Naive thymus-derived CD8-positive, alpha-beta T cell (primary cell): ENCODE measurements at regions not wholly inside any gene's neighbourhood (a gene's known extent, or its start where the extent isn't known, plus 50 kb on each side); places are given as distances from the start of the nearest gene placed in this dataset.

ENCODE experiments used
- ATAC-seq, 2 donors: fragments of 150-1000 bp; cut with Tn5 transposase in 1 of 2; sonication (Bioruptor Pico), chemical (Tn5 transposase) in 1 of 2; 1 replicate in 1 of 2; 2 replicates in 1 of 2; pipeline ENCODE4 v1.10.0; 2021; ENCODE audit warnings: mild to moderate bottlenecking in 2 of 2, moderate library complexity in 2 of 2
- POLR2A ChIA-PET: fragments of 350-600 bp; sonication (Branson Sonifier 250); formaldehyde crosslinking; loops from one replicate; lab custom pipeline; 2021; ENCODE audit warnings: antibody characterized with exemption; lab: Charles Lee
- DNase-seq, 10 donors: peaks; one replicate each; pipeline versions ENCODE4 v3.0.0 to v3.0.0-alpha.2; 2020 to 2022
- H3K27ac Mint-ChIP-seq, 10 donors: one replicate each; pipeline ENCODE4 v1.8.0; 2020 to 2022; ENCODE audit warnings: mild to moderate bottlenecking in 10 of 10, mixed read lengths in 10 of 10, moderate library complexity in 4 of 10, inconsistent platforms in 1 of 10
- H3K27me3 Mint-ChIP-seq, 5 donors: one replicate each; pipeline ENCODE4 v1.8.0; 2021 to 2022; ENCODE audit warnings: mixed read lengths in 5 of 5
- H3K36me3 Mint-ChIP-seq, 3 donors: one replicate each; pipeline ENCODE4 v1.8.0; 2020 to 2022; ENCODE audit warnings: mixed read lengths in 3 of 3, mild to moderate bottlenecking in 2 of 3, inconsistent platforms in 1 of 3
- H3K4me1 Mint-ChIP-seq, 4 donors: one replicate each; pipeline ENCODE4 v1.8.0; 2021 to 2022; ENCODE audit warnings: mixed read lengths in 4 of 4
- H3K4me3 Mint-ChIP-seq, 10 donors: one replicate each; pipeline ENCODE4 v1.8.0; 2020 to 2022; ENCODE audit warnings: mild to moderate bottlenecking in 10 of 10, mixed read lengths in 10 of 10, moderate library complexity in 6 of 10, inconsistent platforms in 1 of 10
- H3K9me3 Mint-ChIP-seq, 9 donors: one replicate each; pipeline ENCODE4 v1.8.0; 2020 to 2022; ENCODE audit warnings: mixed read lengths in 9 of 9, mild to moderate bottlenecking in 3 of 9, inconsistent platforms in 1 of 9, moderate library complexity in 1 of 9

DNA sequence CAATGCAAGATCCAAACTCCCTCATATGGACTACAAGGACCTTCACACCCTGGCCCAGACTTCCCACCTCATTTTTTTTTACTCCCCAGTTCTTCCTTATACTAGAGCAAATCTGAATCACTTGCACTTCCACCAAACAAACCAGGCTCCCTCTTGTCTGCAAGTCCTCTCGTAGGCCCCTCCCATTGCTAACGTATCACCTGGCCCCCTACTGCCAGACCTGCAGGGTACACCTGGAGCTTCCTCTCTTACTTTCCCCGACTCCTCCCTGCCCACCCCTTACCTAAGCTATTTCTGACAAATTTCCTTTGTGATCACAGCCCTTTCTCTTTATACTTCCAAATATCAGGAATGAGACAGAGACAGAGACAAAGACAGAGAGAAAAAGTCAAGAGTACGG is 463.9 kb downstream of the GALC start:
- H3K9me3 Mint-ChIP-seq: peaks cover 0 to 11% (median under 1%) of the 10 kb centered on the region in 9 donors
- no peak for DNase-seq
- no peak overlapping the region for H3K4me3 Mint-ChIP-seq
- peaks cover 0 to 8% (median 0%) of the 10 kb centered on the region in 5 donors for H3K27me3 Mint-ChIP-seq
- H3K27ac Mint-ChIP-seq: no peak overlapping the region
- POLR2A ChIA-PET: no interaction called here
- H3K4me1 Mint-ChIP-seq: no peaks in the 10 kb centered on the region
- no peaks in the 10 kb centered on the region for H3K36me3 Mint-ChIP-seq
- no peak for ATAC-seq

DNA sequence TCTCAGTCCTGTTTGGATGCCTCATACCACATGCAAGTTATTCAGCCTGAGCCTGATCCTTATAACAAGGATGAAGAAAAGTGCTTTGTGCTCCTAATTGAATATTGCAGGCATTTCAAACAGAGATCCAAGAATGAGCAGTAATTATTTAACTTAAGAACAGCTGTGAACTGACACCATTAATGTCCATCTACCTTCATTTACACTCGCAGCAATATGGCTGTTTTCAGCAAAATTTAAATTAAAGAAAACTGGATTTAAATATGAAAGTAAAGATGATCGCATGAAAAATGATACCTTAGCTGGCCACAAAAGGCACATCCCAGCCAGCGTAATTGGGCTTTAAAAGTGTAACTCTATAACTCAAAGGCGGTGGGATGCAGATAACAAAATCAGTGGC is 466.3 kb downstream of the GALC start:
- POLR2A ChIA-PET: no interaction called here
- no peaks in the 10 kb centered on the region for H3K4me1 Mint-ChIP-seq
- no peak for DNase-seq
- H3K36me3 Mint-ChIP-seq: no peaks in the 10 kb centered on the region
- ATAC-seq: no peak
- no peak overlapping the region for H3K27ac Mint-ChIP-seq
- no peak overlapping the region for H3K4me3 Mint-ChIP-seq
- peaks cover 0 to 8% (median 0%) of the 10 kb centered on the region in 5 donors for H3K27me3 Mint-ChIP-seq
- peaks cover 0 to 18% (median 2%) of the 10 kb centered on the region in 9 donors for H3K9me3 Mint-ChIP-seq

GRCh38 chr14:87524011-87524410 is 469.0 kb downstream of the GALC start:
- Mint-ChIP-seq H3K4me3 (no peak overlapping the region), H3K4me1 (no peaks in the 10 kb centered on the region), H3K36me3 (no peaks in the 10 kb centered on the region), H3K27me3 (peaks cover 0 to 6% (median 0%) of the 10 kb centered on the region in 5 donors), H3K27ac (no peak overlapping the region), H3K9me3 (peaks cover 0 to 12% (median 2%) of the 10 kb centered on the region in 9 donors)
- POLR2A ChIA-PET: no interaction called here
- ATAC-seq (no peak), DNase-seq (no peak)

- ATAC-seq (no peak), DNase-seq (no peak)
- Mint-ChIP-seq H3K4me3 (no peak overlapping the region), H3K4me1 (no peaks in the 10 kb centered on the region), H3K27ac (no peak overlapping the region), H3K36me3 (no peaks in the 10 kb centered on the region), H3K27me3 (no peaks in the 10 kb centered on the region), H3K9me3 (peaks cover 0 to 8% (median 2%) of the 10 kb centered on the region in 9 donors)
- POLR2A ChIA-PET: no interaction called here
Measured at GRCh38 chr14:87522575-87522974, 470.4 kb downstream of the GALC start.

GRCh38 chr14:87508333-87508732 is 484.6 kb downstream of the GALC start:
- H3K9me3 Mint-ChIP-seq: peaks cover 0 to 11% (median 2%) of the 10 kb centered on the region in 9 donors
- no peak overlapping the region for H3K4me3 Mint-ChIP-seq
- no peaks in the 10 kb centered on the region for H3K36me3 Mint-ChIP-seq
- ATAC-seq: no peak
- H3K27me3 Mint-ChIP-seq: no peaks in the 10 kb centered on the region
- no peak for DNase-seq
- POLR2A ChIA-PET: no interaction called here
- H3K4me1 Mint-ChIP-seq: no peaks in the 10 kb centered on the region
- H3K27ac Mint-ChIP-seq: no peak overlapping the region

- POLR2A ChIA-PET: no interaction called here
- no peak for ATAC-seq
- H3K4me3 Mint-ChIP-seq: no peak overlapping the region
- H3K27me3 Mint-ChIP-seq: no peaks in the 10 kb centered on the region
- no peaks in the 10 kb centered on the region for H3K4me1 Mint-ChIP-seq
- no peak for DNase-seq
- H3K27ac Mint-ChIP-seq: no peak overlapping the region
- no peaks in the 10 kb centered on the region for H3K36me3 Mint-ChIP-seq
- peaks cover 0 to 13% (median 0%) of the 10 kb centered on the region in 9 donors for H3K9me3 Mint-ChIP-seq
Measured at GRCh38 chr14:87503711-87504110, 489.3 kb downstream of the GALC start.

DNA sequence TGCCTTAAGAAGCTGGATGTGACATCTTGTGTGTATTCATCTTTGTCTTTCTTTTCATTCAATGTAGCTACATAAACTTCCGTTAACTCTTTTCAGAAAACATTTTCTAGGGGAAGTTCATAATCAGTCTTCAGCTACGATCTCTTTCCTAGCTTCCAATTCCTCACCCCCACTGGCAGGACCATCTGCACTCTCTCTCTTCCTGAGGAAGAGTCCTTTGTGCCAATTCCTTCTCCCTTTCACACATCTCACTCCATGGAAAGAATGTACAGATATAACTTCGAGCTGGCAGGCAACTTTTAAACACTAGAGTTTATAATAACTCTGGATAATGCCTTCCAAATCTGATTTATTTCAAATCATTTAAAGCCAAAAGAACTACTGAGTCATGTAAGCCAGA is 495.7 kb downstream of the GALC start:
- Mint-ChIP-seq H3K36me3 (no peaks in the 10 kb centered on the region), H3K27me3 (no peaks in the 10 kb centered on the region), H3K9me3 (peaks cover 0 to 7% (median 0%) of the 10 kb centered on the region in 9 donors), H3K27ac (no peak overlapping the region), H3K4me1 (no peaks in the 10 kb centered on the region), H3K4me3 (no peak overlapping the region)
- DNase-seq (no peak), ATAC-seq (no peak)
- POLR2A ChIA-PET: no interaction called here

DNA sequence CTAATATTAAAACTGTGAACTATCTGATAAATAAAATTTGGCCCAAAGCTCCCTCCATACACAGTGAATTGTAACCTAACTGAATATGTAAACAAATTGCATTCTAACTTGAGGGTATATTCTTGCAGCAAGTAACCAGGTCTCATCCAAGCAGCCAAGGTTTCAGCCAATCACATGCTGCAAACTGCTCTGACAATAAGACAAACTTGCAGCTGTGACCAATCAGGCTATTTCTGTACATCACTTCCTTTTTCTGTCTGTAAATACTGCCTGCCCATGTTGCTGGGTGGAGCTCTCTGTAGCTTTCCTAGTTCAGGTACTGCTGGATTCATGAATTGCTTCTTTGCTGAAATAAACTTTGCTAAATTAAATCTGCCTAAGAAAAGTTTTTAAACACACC is 499.0 kb downstream of the GALC start:
- no peaks in the 10 kb centered on the region for H3K27me3 Mint-ChIP-seq
- DNase-seq (no peak), ATAC-seq (no peak)
- H3K4me3 Mint-ChIP-seq: no peak overlapping the region
- H3K9me3 Mint-ChIP-seq: peaks cover 0 to 7% (median 0%) of the 10 kb centered on the region in 9 donors
- POLR2A ChIA-PET: no interaction called here
- no peak overlapping the region for H3K27ac Mint-ChIP-seq
- H3K36me3 Mint-ChIP-seq: no peaks in the 10 kb centered on the region
- no peaks in the 10 kb centered on the region for H3K4me1 Mint-ChIP-seq

DNA sequence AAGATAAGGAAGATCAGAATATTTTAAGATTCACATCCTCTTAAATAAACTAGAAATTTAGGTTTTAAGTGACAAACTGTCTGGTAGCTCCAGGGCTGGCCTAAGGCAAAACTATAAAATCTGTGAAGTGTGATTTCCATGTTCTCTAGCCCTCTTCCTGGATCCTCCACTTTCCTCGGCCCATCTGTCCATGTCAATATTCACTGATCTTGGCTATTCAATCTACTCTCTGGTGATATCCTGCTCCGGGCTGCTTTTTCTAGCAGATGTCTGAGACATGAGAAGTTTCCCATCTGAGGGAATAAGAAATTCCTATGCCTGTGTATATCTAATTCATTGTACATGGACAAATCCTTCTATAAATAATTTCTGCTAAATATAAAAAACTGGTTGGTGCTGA is 500.4 kb downstream of the GALC start:
- Mint-ChIP-seq H3K4me1 (no peaks in the 10 kb centered on the region), H3K4me3 (no peak overlapping the region), H3K9me3 (peaks cover 0 to 9% (median 0%) of the 10 kb centered on the region in 9 donors), H3K27ac (no peak overlapping the region), H3K36me3 (no peaks in the 10 kb centered on the region), H3K27me3 (no peaks in the 10 kb centered on the region)
- ATAC-seq (no peak), DNase-seq (no peak)
- POLR2A ChIA-PET: no interaction called here

DNA sequence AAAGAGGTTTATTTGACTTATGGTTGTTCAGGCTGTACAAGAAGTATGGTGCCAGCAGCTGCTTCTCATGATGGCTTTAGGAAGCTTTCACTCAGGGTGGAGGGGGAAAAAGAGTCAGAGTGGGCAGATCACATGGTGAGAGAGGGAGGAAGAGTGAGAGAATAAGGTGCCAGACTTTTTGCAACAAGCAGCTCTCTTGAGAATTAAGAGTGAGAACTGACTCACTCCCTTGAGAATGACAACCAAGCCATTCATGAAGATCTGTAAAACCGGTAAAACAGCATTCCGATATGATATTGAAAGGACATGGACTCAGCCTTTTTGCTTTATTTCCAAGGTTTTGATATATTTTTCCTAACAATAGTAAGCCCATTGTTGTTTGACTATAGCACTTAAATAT is 501.2 kb downstream of the GALC start:
- Mint-ChIP-seq H3K9me3 (peaks cover 0 to 11% (median 0%) of the 10 kb centered on the region in 9 donors), H3K4me1 (no peaks in the 10 kb centered on the region), H3K27me3 (no peaks in the 10 kb centered on the region), H3K36me3 (no peaks in the 10 kb centered on the region), H3K27ac (no peak overlapping the region), H3K4me3 (no peak overlapping the region)
- no peak for DNase-seq
- ATAC-seq: no peak
- POLR2A ChIA-PET: no interaction called here

DNA sequence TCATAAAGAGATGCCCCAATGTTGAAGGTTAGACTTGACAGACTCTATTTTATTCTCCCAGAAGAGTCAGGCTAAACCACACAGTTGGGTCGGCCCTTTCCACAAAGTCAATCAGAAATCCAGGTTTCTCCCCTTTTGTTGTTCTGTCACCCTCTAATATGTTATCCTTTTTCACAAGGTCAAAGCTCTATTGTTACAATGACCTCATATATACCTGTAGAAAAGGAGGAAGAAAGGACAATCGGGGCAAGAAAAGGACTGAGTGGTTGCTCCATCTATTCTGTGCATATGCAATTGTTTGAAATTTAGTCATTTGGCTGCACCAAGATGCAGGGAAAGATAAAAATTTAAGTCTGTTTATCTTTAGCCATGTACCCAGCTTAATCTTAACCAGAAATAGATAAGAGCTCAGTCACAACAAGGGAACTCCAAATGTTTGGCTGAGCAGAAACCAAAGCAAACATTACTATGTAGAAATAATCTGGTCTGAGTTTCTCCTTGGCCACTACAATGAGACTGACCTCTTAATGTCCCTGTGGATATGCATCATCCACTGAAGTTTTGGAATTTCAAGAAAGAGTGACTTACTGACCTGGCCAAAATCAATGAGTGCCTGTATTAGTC is 503.7 kb downstream of the GALC start:
- Mint-ChIP-seq H3K36me3 (no peaks in the 10 kb centered on the region), H3K4me1 (no peaks in the 10 kb centered on the region), H3K27ac (no peak overlapping the region), H3K9me3 (peaks cover 0 to 17% (median 2%) of the 10 kb centered on the region in 9 donors), H3K27me3 (peaks cover 0 to 7% (median 0%) of the 10 kb centered on the region in 5 donors), H3K4me3 (no peak overlapping the region)
- no peak for DNase-seq
- POLR2A ChIA-PET: no interaction called here
- ATAC-seq: no peak

GRCh38 chr14:87483271-87484260 is 509.4 kb downstream of the GALC start:
- POLR2A ChIA-PET: no interaction called here
- no peak for DNase-seq
- Mint-ChIP-seq H3K4me1 (no peaks in the 10 kb centered on the region), H3K27me3 (peaks cover 0 to 7% (median 0%) of the 10 kb centered on the region in 5 donors), H3K4me3 (no peak overlapping the region), H3K36me3 (no peaks in the 10 kb centered on the region), H3K27ac (no peak overlapping the region), H3K9me3 (peaks cover 0 to 27% (median 5%) of the 10 kb centered on the region in 9 donors)
- no peak for ATAC-seq

- H3K4me1 Mint-ChIP-seq: no peaks in the 10 kb centered on the region
- no peak overlapping the region for H3K4me3 Mint-ChIP-seq
- no peak for DNase-seq
- POLR2A ChIA-PET: no interaction called here
- peaks cover 0 to 28% (median 4%) of the 10 kb centered on the region in 9 donors for H3K9me3 Mint-ChIP-seq
- H3K36me3 Mint-ChIP-seq: no peaks in the 10 kb centered on the region
- no peak for ATAC-seq
- no peaks in the 10 kb centered on the region for H3K27me3 Mint-ChIP-seq
- no peak overlapping the region for H3K27ac Mint-ChIP-seq
Measured at GRCh38 chr14:87468531-87468930, 524.5 kb downstream of the GALC start.
